Thyroid gland (tissue), 4 donors: ENCODE measurements at regions not wholly inside any gene's neighbourhood (a gene's known extent, or its start where the extent isn't known, plus 50 kb on each side); places are given as distances from the start of the nearest gene placed in this dataset.

Experiments
- CTCF ChIP-seq, 6 experiments: fragments of 200-600 bp in 3 of 6; fragments of 450-650 bp in 3 of 6; sonication (generic) in 3 of 6; IDR thresholded peaks; one replicate each; pipeline ENCODE4 v1.5.1; 2016 to 2019; ENCODE audit warnings: antibody characterized with exemption in 6 of 6, mild to moderate bottlenecking in 2 of 6, inconsistent platforms in 1 of 6, moderate library complexity in 1 of 6
- POLR2A ChIP-seq, 2 donors: fragments of 450-650 bp; IDR thresholded peaks; one replicate each; pipeline ENCODE4 v1.6.1; 2017; ENCODE audit warnings: antibody characterized with exemption in 2 of 2, mild to moderate bottlenecking in 2 of 2, moderate library complexity in 1 of 2

GRCh38 chr6:164379795-164380194 lies 929.6 kb downstream of the C6orf118 start:
- TF ChIP-seq CTCF (IDR thresholded peaks at IDR 0.05) (no peak), POLR2A (IDR thresholded peaks at IDR 0.05) (no peak)
